Hematopoietic multipotent progenitor cell treated with erythropoietin and hydrocortisone succinate and interleukin-3 and kit ligand, for 8 days (in vitro differentiated cells): ENCODE measurements at regions not wholly inside any gene's neighbourhood (a gene's known extent, or its start where the extent isn't known, plus 50 kb on each side); places are given as distances from the start of the nearest gene placed in this dataset.
"Not testable (repeated sequence)": the region's sequence is repeated elsewhere in the genome, so short reads cannot be mapped to it uniquely, and the experiment has no call there.

Experiments used
- DNase-seq: peaks from one replicate; pipeline ENCODE4 v3.0.0-alpha.2; 2015

DNA sequence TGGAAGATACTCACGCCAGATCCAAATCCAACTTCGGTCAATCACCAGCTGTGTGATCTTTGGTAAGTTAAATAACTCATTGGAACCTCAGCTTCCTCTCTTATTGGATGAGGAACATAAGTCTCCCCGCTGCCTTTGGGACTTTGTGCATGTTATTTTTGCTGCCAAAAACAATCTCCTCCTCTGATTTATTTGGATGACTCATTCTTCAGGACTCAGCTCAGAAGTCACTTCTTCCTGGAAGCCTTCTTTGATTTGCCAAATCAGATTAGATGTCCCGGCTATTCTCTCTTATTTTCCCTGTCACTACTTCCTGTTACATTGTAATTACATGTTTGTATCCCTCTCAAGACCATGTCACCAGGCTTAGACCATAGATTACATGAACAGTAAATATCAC is 138.0 kb upstream of the BOD1L1 start:
- DNase-seq = no peak

DNA sequence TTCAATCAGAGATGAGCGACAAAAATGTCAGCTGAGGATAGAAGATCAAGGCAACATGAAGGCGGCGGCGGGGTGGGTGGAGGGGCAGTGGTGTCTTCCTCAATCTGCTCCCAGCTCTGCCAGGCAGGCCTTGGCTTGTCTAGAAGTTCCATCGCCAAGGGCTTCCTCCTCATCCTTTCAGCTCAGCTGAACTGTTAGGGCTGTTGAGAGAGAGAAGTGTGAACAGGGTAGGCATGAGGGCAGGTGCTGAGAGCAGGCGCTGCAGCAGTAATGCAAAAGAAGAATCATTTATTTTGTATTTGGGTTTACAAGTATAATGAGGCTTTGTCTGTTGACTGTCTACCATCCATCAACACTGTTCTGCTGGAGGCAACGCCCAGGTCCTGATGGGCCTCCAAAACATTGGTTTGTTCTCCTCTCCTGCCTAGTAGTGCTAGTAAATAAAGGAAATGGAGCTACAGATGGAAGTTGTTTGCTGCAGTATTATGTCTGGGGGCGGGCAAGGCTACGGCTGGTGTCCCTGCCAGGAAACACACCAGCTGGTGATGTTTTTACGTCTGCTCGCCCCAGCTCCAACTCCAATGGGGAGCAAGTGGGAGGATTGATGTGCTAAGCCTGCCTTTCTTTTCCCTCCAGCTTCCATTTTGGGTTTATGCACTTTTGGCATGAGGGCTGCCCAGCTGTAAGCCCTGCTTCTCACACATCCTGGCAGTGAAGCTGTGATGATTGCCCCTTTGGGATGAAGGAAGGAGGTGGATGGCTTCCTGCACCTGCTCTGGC is 139.4 kb upstream of the BOD1L1 start:
- no peak for DNase-seq

DNA sequence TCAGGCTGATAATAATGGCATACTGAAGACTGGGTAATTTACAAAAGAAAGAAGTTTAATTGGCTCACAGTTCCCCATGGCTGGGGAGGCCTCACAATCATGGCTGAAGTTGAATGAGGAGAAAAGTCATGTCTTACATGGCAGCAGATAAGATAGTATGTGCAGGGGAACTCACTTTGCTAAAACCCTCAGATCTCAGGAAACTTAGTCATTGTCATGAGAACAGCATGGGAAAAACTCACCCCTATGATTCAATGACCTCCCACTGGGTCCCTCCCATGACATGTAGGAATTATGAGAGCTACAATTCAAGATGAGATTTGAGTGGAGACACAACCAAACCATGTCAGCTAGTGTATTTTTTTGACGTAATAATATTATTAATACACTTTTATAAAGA is 149.8 kb upstream of the BOD1L1 start:
- no peak for DNase-seq

DNA sequence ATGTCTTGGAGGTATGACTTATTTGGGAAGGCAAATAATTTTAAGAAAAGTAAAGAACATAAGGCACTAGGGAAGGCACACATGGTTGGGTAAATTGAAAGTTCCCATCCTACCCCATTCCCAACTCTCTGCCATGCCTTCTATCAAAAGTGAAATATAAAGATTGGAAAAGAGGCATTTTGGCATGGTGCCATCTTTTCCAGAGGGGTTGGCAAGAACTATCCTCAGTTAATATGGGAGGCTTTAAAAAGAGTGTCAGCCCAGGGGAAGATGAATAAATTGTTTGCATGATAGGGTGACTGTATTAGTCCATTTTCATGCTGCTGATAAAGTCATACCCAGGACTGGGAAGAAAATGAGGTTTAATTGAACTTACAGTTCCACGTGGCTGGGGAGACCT is 150.8 kb upstream of the BOD1L1 start:
- no peak for DNase-seq

DNA sequence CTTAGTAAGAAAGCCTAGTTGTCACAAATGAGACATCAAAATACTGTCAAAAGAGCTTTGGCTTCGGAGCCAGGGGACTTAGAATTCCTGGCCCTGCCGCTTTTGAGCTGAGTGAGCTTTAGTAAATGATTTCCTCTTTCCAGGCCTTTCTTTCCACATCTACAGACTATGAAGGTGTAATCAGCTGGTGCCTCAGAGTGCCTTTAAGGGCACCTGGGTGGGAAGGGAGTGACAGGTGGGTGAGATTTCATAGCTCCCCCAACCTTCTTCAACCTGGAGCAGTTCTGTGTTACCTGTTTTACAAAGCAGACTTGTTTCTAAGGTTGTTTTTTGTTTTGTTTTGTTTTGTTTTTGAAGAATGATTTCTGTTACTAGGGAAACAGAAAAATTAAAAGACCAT is 154.7 kb upstream of the BOD1L1 start:
- DNase-seq = no peak

DNA sequence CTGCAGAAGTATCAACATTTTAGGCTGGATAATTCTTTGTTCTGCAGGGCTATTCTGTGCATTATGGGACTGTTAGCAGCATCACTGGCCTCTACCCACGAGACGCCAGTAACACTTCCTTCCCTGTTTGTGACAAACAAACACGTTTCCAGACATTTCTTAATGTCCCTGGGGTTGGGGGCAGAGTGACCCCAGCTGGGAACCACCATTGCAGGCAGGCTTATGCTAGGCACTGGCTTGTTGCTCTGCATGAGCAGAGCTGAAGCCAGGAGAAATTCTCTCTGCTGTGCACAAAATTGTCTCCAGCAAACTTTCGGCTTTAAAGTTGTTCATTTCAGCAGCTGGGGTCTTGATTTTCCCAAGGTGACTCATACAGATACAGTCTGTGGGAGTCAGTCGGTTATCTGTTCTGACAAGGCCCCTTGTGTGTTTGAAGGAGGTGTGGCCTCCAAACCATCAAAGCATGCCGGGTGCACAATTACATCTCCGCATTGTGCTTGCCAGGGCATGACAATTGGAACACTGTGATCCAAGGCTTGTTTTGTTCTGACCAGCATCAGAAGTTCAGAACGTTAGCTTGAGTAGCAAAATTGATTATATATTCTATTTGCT is 156.4 kb upstream of the BOD1L1 start:
- peak; percentile 31 for DNase-seq

DNA sequence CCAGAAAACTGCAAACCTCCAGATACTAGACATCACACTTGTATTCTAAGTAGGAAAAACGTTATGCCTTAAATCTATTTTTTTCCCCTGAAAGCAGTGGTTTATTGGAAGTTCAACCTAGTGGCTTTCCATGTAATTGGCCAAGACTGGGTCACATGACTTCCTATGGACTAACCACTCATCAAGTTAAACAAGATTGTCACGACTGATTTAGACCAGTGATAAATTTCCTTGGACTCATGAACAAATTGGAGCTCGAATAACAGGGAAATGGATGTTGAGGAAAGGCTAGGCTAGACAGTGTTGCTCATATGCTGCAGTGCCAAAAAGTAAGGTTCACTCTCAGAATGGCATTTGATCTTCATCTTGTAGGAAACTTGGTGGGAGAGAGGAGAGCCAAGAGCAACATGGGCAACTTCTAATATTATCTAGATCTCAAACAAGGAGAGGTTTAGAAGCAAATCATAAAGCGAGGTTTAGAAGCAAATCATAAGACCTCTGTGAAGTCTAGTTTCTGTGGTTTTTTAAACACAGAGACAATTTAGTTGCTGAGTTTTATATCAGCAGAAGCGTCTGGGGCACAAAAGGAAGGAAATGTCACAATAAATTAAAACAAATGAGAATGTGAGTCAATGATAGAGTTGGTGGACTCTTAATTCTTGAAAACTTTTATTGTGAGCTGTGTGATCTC is 165.6 kb upstream of the BOD1L1 start:
- no peak for DNase-seq

DNA sequence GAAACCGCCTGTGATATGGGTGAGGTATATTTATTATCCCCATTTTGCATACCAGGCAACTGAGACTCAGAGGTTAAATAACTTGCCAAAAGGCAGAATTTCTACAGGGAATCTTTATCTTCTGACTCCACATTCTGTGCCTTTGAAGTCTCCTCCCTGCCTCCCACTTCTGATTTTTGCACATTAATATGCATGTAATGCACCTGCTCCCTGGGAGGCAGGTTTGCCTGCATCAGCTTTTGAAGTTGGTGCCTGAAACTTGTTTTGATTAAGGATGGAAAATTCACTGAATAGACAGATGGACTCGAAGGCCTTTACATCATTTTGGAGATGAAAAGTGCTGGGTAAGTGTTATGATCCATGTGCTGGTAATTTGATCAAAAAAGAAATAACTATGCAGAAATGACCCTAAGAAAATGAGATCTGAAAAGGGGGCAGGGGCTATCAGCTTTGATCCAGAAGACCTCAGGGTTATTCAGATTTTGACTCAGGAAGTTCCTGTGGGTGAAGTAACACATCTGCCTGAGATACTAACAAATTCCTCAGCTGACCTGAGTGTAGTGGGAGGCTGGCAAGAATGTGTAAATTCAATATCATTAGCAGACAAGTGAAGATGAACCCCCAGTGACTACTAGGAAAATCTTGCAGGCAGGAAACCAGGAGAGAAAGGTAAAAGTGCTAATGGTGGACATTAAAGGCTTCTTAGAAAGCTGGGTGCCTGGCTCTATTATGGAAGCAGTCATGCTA is 167.5 kb upstream of the BOD1L1 start:
- DNase-seq = no peak

DNA sequence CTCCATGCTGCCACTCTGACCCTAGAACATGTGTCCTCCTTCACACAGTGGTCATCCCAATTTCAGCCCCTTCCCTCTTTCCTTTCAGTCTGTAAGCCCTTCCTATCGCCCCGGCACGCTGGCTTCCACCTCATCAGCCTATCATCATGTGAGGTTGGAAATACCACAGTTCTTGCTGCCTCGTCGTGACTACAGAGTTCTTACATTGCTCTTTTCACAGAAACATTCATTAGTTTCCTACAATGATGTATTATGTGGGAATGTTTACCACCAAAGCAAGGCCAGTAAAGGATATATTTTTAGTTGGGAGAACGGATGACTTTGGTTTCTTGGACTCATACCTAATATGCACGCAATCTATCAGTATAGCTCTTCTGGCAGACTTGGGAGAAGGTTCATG is 169.5 kb upstream of the BOD1L1 start:
- DNase-seq = no peak

DNA sequence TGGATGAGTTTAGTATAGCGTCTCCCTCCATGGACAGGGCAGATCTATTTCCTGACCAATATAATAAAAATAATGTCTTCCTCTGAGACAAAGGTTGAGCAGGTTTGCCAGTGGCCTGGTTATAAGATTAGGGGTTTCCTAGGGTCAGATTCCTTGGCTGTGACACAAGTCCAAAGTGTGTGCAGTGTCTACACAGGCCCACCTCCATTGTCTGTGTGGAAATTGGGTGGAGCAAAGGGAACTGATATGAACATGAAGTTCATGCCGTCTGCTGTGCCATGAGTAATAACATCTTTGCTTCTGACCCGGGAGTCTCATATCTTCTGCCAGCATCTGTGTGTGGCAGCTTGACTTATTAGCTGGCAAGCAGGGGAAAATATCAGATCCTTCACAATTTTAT is 187.7 kb upstream of the BOD1L1 start:
- DNase-seq = peak; percentile 4

DNA sequence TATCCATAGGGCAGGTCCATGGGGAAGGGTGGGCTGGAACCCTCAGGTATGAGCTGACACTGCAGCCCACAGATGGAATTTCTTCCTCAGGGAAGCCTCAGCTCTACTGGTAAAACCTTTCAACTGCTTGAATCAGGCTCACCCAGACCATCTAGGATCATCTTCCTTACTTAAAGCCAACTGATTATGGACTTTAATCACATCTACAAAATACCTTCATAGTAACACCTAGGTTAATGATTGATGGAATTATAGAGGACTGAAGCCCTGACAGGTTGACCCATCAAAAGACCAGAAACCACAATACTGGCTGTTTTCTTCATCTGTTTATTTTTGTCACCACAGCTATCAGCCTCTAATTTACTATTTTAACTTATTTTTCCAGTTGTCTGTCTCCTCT is 188.9 kb upstream of the BOD1L1 start:
- DNase-seq = no peak

DNA sequence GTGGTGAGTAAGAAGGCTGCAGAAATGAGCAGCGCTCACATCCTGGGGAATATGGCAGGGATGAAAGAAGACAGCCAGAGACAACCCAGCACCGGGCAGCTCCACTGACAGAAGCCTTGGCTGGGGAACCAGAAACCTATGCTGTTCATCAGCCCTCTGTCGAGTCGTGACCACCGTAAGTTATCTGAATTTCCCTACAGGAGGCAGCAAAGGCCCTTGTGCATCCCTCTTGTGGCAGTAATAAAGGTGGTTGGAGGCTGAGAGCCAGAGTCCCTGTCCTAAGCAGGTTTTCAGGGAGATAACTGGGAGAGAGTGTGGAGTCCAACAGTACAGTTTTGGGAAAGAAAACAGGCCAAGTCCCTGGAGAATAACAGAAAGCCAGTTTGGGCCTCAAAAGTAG is 194.0 kb upstream of the BOD1L1 start:
- no peak for DNase-seq

DNA sequence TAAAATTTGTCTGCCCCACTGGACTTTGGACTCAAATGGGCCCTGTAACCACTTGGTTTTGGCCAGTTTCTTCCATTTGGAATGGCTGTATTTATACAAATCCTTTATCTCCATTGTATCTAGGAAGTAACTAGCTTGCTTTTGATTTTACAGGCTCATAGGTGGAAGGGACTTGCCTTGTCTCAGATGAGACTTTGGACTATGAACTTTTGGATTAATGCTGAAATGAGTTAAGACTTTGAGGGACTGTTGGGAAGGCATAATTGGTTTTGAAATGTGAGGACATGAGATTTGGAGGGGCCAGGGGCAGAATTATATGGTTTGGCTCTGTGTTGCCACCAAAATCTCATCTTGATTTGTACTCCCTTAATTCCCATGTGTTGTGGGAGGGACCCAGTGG is 198.3 kb upstream of the BOD1L1 start:
- DNase-seq = not testable (repeated sequence)

DNA sequence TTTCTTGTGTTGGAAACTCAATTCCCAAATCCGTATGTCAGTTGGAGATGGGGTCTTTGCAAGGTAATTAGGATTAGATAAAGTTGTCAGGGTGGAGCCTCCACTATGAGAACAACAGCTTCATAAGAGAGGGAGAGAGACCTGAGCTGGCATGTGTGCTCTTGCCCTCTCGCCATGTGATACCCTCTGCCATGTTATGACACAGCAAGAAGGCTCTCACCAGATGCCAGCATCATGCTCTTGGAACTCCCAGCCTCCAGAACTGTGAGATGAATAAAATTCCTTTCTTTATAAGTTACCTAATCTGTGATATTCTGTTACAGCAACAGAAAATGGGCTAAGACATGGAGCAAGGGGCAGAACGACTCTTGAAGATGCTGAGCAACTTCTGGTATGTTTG is 201.9 kb upstream of the BOD1L1 start:
- no peak for DNase-seq

DNA sequence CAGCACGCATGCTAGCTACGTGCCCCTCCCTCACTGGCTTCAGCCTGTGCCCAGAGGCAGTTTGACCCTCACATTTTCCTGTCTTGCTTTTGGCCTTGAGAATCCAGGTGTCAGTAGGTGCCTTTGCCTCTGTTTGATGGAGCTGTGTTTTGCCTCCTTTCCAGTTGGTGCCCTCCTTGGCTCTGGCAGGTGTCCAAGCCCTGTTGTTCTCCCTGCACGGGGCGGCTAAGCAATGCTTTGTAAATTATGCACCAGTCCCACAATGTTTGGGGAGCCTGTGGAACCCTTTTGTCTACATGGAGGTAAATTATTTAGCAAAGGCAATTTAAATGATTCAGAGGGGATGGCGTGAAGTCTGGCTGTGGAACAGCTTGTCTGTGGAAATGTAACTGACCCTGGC is 202.9 kb upstream of the BOD1L1 start:
- DNase-seq = no peak

DNA sequence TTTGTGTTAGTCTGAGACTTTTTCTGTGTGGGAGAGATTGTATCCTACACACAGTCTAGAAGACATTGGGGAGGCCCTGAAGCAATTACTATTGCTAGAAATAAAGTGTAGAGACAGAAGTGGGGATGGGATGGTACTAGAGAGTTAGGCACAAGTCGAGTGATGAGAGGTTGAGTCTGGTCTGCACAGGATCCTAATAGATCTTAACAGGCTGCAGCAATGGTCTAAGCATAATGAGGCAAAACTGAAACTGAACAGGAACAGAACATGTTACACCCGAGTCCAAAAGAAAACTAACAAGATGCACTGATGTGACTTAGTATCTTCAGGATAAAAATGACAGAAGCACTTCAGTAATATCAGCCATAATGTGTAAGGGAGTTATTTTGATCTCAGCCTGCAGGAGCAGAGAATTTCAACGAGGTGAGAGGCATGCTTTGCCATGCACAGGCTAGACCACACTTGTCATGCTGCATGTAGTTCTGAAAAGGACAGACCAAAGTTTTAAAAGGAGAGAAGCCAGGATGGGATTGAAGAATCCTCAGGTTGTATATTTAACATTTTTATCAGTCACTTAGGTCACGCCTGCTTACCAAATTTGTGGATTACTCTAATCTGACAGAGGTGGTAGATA is 205.8 kb upstream of the BOD1L1 start:
- no peak for DNase-seq

DNA sequence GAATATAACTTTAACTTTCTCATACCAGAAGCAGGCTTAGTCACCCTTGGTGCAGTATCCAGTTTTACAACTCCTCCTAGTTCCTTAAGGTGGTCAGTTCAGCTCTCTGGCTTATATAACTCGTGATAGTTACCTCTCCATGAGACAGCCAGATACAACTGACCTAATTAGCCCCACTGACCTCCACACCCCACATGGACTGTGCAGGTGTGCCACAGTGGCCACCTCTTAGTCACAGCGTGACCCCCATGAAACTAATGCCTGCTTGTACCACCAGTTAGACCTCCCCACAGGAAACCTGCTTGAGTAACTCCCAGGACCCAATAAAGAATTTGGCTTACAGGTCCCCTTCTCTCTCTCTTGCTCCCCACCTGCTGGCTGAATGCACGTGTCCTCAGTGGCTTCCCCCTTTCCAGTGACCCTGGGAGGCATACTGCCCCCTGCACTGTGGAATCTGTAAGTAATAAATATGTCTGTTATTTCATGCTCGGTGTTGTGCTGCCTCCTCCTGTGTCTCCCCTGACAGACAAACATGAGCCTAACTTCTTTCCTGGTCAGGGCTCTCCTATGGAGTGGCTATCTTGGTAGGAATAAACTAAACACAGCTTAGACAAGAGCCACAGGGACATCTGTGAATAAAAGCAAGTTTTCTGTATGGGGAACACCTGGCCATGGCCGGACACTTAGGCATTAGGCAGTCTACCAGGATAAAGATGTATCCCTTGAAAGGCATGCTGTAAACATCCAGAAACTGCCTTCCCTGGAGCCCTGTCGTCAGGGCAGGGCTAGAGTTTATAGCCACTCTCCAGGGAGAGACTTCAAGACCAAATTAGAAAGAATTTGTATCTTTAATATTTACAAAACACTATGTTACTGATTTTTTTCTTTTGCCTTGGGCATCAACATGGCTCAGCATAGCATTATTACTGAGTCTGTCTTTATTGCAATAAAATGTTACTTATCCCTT is 209.7 kb upstream of the BOD1L1 start:
- no peak for DNase-seq

DNA sequence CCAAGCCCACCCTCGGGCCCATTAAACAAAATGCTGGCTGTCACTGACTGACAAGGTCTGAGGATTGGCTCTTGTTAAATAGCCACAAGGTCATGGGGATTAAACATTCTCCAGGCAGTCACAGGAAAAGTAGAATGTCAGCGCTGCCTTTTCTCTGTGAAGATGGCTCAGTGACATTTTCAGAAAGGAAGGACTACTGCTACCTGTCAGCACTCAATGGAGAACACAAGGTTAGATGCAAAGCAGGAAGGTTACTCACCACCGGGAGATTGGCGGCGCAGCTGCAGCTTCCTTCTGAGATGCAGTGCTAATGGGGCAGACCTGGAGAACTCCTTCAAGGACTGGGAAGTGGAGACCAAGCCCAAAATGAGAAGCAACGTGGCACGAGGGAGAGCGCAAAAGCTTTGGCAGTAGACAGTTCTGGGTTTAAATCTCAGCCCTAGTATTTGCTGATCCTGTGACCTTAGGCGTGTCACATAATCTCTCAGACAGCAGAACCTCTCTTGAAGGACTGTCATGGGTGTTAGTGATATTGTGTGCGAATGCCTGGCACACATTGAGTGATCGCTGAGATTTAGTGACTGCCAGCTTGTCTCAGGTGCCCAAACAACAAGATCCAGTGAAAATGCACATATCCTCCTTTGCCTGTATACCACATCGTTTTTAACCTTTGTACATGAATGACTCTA is 213.1 kb upstream of the BOD1L1 start:
- DNase-seq = no peak

DNA sequence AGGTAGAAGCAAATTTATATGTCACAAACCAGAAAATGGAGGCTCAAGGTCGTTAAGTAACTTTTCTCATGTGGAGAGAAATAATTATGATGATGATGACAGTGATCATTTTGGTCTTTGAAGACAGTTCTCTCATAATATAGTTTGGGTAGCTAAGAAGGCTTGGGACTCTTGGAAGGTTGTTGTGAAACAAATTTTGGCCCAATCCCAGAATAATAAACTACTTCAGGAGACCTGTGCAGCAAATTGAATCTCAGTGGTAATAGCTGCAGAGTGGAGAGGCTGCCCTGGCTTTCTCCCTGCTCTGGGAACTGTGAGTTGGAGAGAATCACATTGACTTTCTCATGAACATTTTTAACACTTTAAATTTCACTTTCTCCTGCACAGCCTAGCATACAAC is 217.2 kb upstream of the BOD1L1 start:
- no peak for DNase-seq

DNA sequence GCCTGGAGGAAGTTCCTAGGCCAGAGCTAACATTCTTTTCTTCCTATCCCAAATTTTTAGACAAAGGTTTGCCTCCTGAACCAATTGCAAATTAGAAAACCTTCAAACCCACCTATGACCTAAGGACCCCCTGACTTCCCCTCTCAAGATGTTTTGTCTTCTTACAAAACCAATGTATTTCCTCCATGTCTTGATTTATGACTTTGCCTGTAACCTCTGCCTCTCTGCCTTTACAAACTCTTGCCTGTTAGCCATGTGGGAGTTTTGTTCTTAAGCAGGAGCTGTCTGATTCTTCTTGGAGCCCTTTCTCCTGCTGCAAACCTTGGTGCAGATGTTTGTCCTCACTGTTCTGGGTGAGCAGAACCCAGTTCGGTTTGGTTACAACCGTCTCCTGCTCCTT is 222.3 kb upstream of the BOD1L1 start:
- DNase-seq = no peak
